Neural progenitor cell (in vitro differentiated cells): ENCODE measurements at regions not wholly inside any gene's neighbourhood (a gene's known extent, or its start where the extent isn't known, plus 50 kb on each side); places are given as distances from the start of the nearest gene placed in this dataset.
A peak's percentile ranks its signal among the peaks of the same experiment; 100 is the strongest.

Source experiments
- EZH2 ChIP-seq: fragments of 200-600 bp; sonication (generic); IDR thresholded peaks from 2 replicates; pipeline ENCODE4 v1.6.1; 2017; ENCODE audit warnings: antibody characterized with exemption, mild to moderate bottlenecking, moderate library complexity
- TF ChIP-seq, protein P1 (sequence below): fragments of 200-600 bp; sonication (generic); IDR thresholded peaks from 2 replicates; pipeline ENCODE4 v1.5.1; 2017; ENCODE audit warnings: antibody characterized with exemption, mild to moderate bottlenecking

DNA sequence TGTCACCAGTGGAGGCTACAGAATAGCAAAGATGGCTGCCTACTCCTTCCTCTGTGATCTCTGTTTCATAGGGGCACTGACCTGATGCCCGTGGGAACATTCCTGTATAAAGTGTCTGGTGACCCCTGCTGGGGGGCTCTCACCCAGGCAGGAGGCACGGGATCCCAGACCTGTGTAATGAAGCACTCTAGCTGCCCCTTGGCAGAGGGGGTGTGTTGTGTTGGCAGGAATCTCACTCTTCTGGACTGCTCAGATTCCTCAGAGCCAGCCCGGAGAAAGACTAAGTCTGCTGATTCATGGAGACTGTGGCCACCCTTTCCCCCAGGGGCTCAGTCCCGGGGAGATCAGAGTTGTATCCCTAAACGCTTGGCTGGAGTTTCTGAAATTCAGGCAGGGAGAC is 648.3 kb downstream of the SPRY1 start:
- TF ChIP-seq, protein P1, sequence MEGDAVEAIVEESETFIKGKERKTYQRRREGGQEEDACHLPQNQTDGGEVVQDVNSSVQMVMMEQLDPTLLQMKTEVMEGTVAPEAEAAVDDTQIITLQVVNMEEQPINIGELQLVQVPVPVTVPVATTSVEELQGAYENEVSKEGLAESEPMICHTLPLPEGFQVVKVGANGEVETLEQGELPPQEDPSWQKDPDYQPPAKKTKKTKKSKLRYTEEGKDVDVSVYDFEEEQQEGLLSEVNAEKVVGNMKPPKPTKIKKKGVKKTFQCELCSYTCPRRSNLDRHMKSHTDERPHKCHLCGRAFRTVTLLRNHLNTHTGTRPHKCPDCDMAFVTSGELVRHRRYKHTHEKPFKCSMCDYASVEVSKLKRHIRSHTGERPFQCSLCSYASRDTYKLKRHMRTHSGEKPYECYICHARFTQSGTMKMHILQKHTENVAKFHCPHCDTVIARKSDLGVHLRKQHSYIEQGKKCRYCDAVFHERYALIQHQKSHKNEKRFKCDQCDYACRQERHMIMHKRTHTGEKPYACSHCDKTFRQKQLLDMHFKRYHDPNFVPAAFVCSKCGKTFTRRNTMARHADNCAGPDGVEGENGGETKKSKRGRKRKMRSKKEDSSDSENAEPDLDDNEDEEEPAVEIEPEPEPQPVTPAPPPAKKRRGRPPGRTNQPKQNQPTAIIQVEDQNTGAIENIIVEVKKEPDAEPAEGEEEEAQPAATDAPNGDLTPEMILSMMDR = peak; percentile 4
- TF ChIP-seq EZH2 = no peak
